ENCODE measurements at regions not wholly inside any gene's neighbourhood (a gene's known extent, or its start where the extent isn't known, plus 50 kb on each side); places are given as distances from the start of the nearest gene placed in this dataset.
"Not testable (repeated sequence)": the region's sequence is repeated elsewhere in the genome, so short reads cannot be mapped to it uniquely, and the experiment has no call there.

DNA sequence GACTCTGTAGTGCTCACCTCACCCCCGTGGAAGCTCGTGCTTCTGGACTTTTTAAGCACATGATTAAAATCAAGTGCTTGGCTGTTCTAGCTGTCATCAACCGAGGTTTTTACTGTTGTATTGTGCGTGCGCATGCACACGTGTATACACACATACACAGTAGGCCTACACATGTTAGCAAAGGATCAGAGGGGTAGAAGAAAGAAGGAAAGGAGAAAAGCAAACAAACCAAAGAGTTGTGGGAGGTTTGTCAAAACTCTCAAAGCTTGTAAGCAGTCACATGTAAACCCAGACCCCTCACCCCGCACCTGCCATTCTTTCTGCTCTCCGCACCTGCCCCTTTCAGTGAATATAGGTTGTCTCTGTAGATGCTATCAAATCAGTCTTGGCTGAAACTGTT lies 311.8 kb downstream of the HS3ST1 start:
- DNase-seq = no peak

GRCh38 chr4:11111876-11112275 lies 316.8 kb downstream of the HS3ST1 start:
- DNase-seq = no peak

DNA sequence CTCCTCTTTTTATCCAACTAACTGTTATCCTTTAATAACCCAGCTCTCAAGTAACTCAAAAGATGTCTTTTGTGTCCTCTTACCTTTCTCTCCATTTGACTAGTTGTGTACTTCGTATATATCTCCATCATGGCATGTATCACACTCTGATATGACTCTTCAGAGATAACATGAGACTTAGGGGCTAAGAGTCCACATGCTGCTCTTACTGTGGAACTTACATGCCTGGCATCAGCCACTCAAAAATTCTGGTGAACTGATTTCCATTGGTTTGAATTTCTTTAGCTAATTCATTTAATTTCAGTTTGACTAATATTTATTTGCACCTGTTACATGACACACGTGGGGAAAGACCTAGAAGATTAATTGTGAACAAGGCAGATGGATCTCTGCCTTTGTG lies 317.3 kb downstream of the HS3ST1 start:
- DNase-seq = no peak

GRCh38 chr4:11106759-11107158 lies 321.9 kb downstream of the HS3ST1 start:
- no peak for DNase-seq

- no peak for DNase-seq
Measured at GRCh38 chr4:11106190-11106589, 322.5 kb downstream of the HS3ST1 start.

DNA sequence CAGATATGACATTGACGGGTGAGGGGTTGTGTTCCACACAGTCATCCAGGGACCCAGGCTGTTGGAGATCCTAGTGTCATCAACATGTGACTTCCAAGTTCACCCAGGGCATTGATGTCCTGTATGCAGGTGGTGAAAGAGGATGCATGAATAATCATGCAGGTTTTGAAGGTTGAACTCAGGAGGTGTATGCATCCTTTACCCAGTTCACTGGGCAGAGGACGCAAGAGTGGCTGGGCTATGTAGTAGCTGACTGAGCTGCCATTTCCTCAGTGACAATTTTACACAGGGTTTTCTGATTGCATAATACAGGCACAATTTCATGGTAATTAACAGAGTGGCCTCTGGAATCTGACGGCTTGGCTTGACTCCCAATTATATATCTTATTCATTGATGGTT lies 323.0 kb downstream of the HS3ST1 start:
- no peak for DNase-seq

GRCh38 chr4:11098461-11098860 lies 330.2 kb downstream of the HS3ST1 start:
- no peak for DNase-seq

DNA sequence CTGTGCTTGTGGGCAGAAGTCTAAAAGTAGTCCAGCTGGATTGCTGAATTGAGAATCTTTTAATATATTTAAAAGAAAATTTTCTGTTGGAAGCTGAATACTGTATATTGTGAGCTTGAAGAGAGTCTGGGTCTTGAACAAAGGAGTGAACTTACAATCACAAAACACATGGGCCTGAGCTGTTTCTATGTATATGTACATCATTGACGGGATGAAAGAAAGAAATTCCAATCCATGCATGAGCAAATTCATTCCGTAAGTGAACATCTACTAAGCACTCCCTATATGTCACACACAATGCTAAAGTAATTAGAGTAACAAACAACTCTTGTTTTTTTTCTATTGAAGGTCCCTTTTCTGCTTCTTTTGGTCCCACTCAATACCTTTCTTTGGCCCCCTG lies 331.0 kb downstream of the HS3ST1 start:
- DNase-seq = no peak

DNA sequence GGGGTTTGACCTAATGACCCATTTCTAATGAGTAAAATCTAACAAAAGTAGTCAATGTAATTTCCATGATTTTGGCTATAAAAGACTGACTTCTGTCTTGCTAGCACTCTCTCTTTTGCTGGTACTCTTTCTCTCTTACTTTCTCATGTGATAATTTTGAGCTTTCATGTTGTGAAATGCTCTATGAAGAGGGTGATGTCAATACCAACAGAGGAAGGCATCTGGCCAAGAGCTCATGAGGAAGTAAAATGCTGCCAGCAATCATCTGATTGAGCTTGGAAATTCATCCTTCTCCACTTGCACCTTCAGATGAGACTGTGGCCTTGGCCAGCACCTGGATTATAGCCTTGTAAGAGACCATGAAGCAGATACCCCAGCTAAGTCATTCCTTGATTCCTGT lies 347.7 kb downstream of the HS3ST1 start:
- DNase-seq = no peak

- no peak for DNase-seq
Measured at GRCh38 chr4:11079171-11079570, 349.5 kb downstream of the HS3ST1 start.

DNA sequence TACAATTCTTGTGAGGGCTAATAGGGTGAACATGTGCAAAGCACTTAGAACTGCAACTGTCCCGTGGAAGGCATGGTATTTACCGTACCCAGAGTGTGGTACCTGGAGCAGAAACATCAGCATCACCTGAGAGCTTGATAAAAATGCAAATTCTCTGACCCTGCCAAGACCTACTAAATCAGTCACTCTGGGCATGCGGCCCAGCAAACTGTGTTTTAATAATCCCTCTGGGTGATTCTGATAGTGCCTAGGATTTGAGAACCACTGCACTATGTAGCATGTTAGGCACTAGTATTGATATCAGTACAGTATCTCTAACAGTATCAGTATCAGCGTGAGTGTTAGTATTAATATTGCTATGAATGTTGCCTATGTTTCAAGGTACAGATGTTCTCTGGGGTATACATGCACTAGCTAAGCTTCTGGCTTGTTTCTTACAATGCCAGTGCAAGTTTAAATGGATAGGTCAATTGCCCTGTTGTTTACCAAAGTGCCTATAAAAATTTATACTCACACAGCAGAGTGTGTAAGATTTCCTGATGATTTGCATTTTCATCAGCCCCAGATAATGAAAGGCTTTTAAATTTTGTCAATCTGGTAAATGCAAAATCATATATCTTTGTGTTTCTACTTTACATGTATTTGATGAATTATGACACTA lies 354.0 kb downstream of the HS3ST1 start:
- no peak for DNase-seq

- DNase-seq = no peak
Measured at GRCh38 chr4:11073621-11074051, 355.1 kb downstream of the HS3ST1 start.

DNA sequence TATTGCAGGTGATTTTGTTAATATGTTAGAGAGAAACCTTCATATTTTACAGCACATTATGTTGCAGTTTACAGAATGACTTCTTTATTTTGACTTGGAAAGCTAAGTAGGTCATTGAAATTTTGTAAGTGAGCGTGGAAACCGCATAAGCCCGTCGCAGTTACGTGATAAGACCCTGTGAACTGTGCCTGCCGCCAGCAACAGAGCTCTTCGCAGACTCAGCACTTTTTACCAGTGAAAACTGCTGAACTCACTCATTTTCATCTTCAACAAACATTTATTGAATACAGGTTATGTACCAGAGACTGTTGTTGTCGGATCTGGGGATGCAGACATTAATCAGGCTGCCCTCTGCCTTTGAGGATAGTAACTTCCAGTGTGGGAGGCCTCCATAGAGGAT lies 355.7 kb downstream of the HS3ST1 start:
- DNase-seq = no peak

DNA sequence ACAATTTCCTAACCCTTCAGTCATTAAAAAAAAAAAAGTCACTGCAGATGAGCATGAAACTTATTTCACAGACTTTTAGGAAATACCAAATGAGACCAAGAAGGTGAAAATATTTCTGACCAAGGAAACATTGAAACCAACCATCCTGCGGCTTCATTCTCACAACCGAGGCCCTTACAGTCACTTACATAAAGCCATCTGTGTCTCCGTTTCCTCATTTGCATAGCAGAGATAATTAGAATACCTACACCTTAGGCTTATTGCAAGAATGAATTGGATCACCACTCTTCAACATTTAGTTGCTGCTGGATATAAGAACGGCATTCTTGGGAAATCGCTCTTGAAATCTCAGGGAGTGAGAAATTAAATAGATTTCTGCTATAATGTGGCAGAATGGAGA lies 356.2 kb downstream of the HS3ST1 start:
- no peak for DNase-seq

GRCh38 chr4:11070813-11071212 lies 357.9 kb downstream of the HS3ST1 start:
- DNase-seq = no peak

DNA sequence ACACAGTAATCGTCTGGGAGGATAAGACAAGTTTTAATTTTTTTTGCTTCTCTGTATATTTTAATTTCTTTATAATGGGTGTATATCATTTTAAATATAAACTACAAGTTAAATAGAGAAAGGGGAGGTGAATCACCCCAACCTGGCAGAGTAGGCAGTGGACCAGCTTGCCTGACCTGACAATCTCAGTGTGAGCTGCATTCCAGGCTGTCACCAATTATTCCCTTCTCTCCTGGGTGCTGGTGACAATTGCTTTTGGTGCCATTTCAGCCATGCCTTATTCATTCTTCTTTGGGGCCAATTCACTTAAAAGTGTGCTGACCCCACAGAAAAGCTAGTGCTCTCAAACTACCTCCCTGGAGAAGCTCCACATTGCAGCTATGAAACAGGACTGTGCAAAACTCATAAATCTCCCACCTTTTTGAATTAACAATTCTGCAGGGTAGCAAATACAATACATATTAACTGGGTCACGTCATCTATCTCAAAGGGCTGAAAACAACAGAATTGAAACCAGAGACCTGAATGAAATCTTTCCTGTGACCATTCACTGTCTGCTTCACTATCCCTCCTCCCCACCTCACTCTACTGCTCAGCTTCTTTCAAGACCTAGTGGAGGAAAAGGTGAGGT lies 359.0 kb downstream of the HS3ST1 start:
- no peak for DNase-seq

DNA sequence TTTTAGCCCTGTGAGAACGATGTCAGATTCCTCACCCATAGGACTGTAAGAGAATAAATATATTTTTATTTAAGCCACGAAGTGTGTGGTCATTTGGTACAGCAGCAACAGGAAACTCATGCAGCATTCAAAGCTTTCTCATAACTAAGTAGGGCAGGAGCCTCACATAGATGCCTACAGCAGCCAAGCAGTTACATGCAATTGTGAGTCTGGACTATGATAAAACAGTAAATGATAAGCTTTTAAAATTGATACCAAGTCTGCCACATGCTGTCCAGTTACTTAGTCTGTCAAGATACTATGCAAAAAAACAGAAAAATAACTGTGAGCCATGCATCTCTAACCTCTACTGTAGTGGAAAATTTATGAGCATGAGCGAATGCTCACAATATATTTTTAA lies 359.6 kb downstream of the HS3ST1 start:
- no peak for DNase-seq

GRCh38 chr4:11066584-11066983 lies 362.1 kb downstream of the HS3ST1 start:
- DNase-seq = not testable (repeated sequence)

- DNase-seq = not testable (repeated sequence)
Measured at GRCh38 chr4:11060637-11061036, 368.1 kb downstream of the HS3ST1 start.

DNA sequence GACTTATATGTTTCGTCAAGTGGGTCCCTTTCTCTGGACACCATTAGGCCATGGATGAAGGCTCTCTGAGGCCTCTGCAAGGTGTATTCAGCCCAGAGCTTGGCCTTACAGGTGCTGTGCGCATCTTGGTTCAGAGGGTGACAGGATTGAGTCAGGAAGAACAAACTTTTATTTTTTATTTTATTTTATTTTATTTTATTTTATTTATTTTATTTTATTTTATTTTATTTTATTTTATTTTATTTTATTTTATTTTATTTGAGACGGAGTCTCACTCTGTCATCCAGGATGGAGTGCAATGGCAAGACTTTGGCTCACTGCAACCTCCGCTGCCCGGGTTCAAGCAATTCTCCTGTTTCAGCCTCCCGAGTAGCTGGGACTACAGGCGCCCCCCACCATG lies 370.4 kb upstream of the CLNK start:
- DNase-seq = not testable (repeated sequence)

DNA sequence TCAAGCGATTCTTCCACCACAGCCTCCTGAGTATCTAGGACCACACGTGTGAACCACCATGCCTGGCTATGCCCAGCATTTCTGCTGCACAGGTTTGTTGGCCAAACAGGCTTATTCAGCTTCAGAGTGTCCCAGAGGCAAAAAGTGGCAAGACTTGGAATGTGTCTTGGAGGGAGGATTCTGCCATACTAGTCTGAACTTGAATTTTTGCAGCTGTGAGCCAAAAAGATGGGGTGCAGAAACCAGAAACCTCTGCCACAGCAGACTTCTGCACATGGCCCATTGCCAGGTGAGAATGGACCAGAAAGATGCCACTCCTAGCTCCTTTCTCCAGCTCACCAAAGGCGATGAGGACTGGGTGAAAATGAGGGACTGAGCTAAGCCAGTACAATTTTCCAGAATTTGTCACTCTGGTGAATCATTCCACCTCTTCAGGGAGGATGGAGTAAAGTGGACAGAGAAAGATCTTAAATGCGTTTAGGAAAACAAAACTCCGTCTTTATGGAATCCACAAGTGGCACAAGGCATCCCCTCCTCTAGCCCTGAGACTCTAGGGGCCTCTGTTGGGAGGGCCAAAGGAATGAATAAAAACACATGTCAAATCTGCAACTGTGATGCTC lies 369.1 kb upstream of the CLNK start:
- DNase-seq = no peak

- no peak for DNase-seq
Measured at GRCh38 chr4:11051181-11051580, 366.6 kb upstream of the CLNK start.

- no peak for DNase-seq
Measured at GRCh38 chr4:11050766-11051165, 366.2 kb upstream of the CLNK start.

DNA sequence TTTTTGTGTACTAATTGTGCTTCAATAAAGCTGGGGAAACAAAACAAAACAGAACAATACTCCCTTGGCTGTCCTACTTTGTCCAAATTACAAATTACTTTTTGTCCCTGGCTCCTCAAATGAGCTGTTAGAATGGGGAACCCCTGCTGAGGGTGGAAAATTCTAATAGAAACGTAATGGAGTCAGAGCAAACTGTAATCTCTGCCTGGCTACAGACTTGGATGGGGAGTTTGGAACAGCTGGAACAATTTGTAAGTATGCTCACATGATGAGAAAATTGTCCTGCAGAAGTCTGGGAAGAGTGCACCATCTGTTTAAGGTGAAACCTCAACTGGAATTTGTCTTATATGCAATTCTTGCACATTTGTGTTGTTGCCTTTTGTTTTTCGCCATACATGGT lies 364.4 kb upstream of the CLNK start:
- DNase-seq = no peak

DNA sequence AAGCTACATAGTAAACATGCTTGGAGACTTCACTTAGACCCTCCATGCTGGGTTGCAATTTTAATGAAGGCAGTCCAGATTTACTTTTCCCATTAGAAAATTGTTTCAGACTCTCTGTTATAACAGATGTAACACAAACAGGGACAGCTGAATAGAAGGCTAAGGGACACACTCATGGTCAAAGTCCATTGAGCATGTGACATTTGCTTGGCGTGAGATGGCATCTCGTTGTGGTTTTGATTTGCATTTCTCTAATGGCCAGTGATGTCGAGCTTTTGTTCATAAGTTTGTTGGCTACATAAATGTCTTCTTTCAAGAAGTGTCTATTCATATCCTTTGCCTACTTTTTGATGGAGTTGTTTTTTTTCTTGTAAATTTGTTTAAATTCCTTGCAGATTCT lies 358.2 kb upstream of the CLNK start:
- no peak for DNase-seq
